Right lobe of liver (tissue), 6 donors: ENCODE measurements at regions not wholly inside any gene's neighbourhood (a gene's known extent, or its start where the extent isn't known, plus 50 kb on each side); places are given as distances from the start of the nearest gene placed in this dataset.

Experiments used
- ATAC-seq, 4 donors: fragments of 200-7000 bp; cut with Tn5 transposase; one replicate each; pipeline ENCODE4 v1.9.1; 2020; ENCODE audit warnings: mild to moderate bottlenecking in 4 of 4, moderate library complexity in 4 of 4
- DNase-seq, 3 donors: peaks; one replicate each; pipeline ENCODE4 v3.0.0-alpha.2; 2020
- H3K27ac ChIP-seq, 3 donors: fragments of 200-600 bp; one replicate each; pipeline ENCODE4 v1.8.0; 2022
- H3K27me3 ChIP-seq, 2 donors: fragments of 200-600 bp; one replicate each; pipeline ENCODE4 v1.8.0; 2022
- H3K36me3 ChIP-seq, 4 donors: fragments of 200-600 bp; sonication (generic) in 1 of 4; one replicate each; pipeline versions ENCODE4 v1.5.1 to v1.8.0; 2017 to 2022; ENCODE audit warnings: control low read depth in 1 of 4
- H3K4me1 ChIP-seq, 4 donors: fragments of 200-600 bp; sonication (generic) in 1 of 4; one replicate each; pipeline versions ENCODE4 v1.5.1 to v1.8.0; 2017 to 2022; ENCODE audit warnings: control low read depth in 1 of 4
- H3K4me3 ChIP-seq, 3 donors: fragments of 200-600 bp; one replicate each; pipeline ENCODE4 v1.8.0; 2022
- H3K9me3 ChIP-seq, 4 donors: fragments of 200-600 bp; sonication (generic) in 1 of 4; one replicate each; pipeline versions ENCODE4 v1.5.1 to v1.8.0; 2017 to 2022; ENCODE audit warnings: control low read depth in 1 of 4
- POLR2A ChIP-seq: fragments of 450-650 bp; IDR thresholded peaks from one replicate; pipeline ENCODE4 v1.6.1; 2017; ENCODE audit warnings: antibody characterized with exemption, mild to moderate bottlenecking
- WGBS: methylation state at CpG from one replicate; pipeline ENCODE4 v1.1.6; 2018; ENCODE audit warnings: low coverage, low lambda C conversion rate; ENCODE audit not compliant: insufficient coverage; ENCODE audit errors: missing lambda C conversion rate; 5-methylcytosine and 5-hydroxymethylcytosine counted together
- intact Hi-C, 2 donors: fragments of 100-400 bp; cut with DNase I; formaldehyde crosslinking; loops; one replicate each; pipeline versions ENCODE4 v1.11.2 to v1.14.1; 2022
- TF ChIP-seq, protein P1 (sequence below), 4 donors: fragments of 200-600 bp in 3 of 4; fragments of 450-650 bp in 1 of 4; IDR thresholded peaks; one replicate each; pipeline versions ENCODE4 v1.5.1 to v1.8.0; 2016 to 2022; ENCODE audit warnings: antibody characterized with exemption in 4 of 4, mild to moderate bottlenecking in 2 of 4
- donor health status: DM: no; HTN: yes; CAD: no.
- donor health status: DM: no; HTN: no; CAD: no.
- donor health status: DM: no; HTN: no; CAD: no.
- donor health status: DM: no; HTN: yes; CAD: no.
- donor health status: DM: no; HTN: yes; CAD: no.

DNA sequence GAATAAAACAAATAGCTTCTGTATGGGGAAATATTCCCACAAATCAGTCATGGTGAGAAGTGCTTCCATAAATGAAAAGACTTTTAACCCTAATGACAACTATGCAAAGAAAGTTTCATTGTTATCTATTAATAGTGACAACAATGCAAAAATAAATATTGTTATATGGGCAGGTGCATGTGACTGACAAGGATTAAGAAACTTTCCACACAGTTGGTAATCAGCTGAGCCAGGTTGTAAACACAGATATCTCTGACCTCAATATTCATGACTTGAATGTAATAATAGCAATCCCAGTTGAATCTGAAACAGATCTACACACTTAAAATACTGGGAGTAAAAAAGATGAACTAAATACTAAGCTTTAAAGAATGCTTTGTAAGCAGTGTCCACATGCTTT, 517.0 kb upstream of the SOX11 start:
- H3K4me3 ChIP-seq, result no peak overlapping the region

DNA sequence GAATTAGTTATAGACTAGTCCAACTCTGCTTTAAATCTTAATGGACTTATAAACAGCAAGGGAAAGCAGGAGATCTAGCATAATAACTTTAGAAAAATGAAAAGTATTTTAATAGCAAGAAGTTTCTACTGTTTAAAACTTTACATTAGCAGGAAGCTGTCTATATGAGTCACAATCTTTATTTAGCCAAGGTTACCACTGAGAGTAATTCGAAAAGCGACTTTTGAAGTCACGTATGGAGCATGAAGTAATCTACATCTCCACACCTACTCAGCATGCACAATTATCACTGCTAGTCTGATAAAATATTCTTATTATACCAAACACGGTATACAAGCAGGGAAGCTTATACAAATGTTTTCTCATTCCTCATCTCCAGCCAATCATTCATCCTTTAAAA, 515.4 kb upstream of the SOX11 start:
- Histone ChIP-seq H3K36me3 (no peaks in the 10 kb centered on the region), H3K4me3 (no peak overlapping the region), H3K9me3 (no peaks in the 10 kb centered on the region), H3K27me3 (no peaks in the 10 kb centered on the region), H3K27ac (no peak overlapping the region), H3K4me1 (no peaks in the 10 kb centered on the region)
- no peak for TF ChIP-seq POLR2A
- TF ChIP-seq, protein P1, sequence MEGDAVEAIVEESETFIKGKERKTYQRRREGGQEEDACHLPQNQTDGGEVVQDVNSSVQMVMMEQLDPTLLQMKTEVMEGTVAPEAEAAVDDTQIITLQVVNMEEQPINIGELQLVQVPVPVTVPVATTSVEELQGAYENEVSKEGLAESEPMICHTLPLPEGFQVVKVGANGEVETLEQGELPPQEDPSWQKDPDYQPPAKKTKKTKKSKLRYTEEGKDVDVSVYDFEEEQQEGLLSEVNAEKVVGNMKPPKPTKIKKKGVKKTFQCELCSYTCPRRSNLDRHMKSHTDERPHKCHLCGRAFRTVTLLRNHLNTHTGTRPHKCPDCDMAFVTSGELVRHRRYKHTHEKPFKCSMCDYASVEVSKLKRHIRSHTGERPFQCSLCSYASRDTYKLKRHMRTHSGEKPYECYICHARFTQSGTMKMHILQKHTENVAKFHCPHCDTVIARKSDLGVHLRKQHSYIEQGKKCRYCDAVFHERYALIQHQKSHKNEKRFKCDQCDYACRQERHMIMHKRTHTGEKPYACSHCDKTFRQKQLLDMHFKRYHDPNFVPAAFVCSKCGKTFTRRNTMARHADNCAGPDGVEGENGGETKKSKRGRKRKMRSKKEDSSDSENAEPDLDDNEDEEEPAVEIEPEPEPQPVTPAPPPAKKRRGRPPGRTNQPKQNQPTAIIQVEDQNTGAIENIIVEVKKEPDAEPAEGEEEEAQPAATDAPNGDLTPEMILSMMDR (IDR thresholded peaks at IDR 0.05), result no peak
- WGBS, result 58% methylated on average over 4 of the region's 4 CpGs
- ATAC-seq, result no peak
- DNase-seq, result no peak
- intact Hi-C loops, result no loop called here

More for the DNA sequence above, 517.0 kb upstream of the SOX11 start:
- TF ChIP-seq POLR2A, result no peak
- TF ChIP-seq, protein P1 (IDR thresholded peaks at IDR 0.05), result no peak
- Histone ChIP-seq H3K27ac (no peak overlapping the region), H3K27me3 (no peaks in the 10 kb centered on the region), H3K36me3 (no peaks in the 10 kb centered on the region), H3K4me1 (no peaks in the 10 kb centered on the region), H3K9me3 (no peaks in the 10 kb centered on the region)
- intact Hi-C loops, result no loop called here
- no peak for ATAC-seq
- no peak for DNase-seq

DNA sequence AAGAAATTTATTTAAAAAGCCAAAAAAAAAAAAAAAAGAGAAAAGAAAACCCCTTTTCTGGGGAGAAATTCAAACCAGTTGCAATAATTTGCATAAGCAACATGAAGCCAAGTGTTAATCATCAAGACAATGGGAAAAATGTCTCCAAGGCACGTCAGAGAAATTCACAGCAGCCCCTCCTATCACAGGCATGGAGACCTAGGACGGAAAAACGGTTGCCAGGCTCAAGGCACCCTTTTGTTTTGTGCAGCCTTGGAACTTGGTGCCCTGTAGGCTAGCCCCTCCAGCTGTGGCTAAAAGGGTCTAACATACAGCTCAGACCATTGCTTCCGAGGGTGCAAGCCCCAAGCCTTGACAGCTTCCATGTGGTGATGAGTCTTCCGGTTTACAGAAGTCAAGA, 509.2 kb upstream of the SOX11 start:
- no peak overlapping the region for H3K4me3 ChIP-seq
- no peaks in the 10 kb centered on the region for H3K9me3 ChIP-seq
- DNase-seq (no peak), ATAC-seq (no peak)
- TF ChIP-seq, protein P1 (IDR thresholded peaks at IDR 0.05), result no peak
- no peak for TF ChIP-seq POLR2A
- H3K27me3 ChIP-seq, result no peaks in the 10 kb centered on the region
- 49% methylated on average over 4 of the region's 5 CpGs for WGBS
- no peak overlapping the region for H3K27ac ChIP-seq
- intact Hi-C loops, result no loop called here
- H3K36me3 ChIP-seq, result no peaks in the 10 kb centered on the region
- H3K4me1 ChIP-seq, result no peaks in the 10 kb centered on the region

DNA sequence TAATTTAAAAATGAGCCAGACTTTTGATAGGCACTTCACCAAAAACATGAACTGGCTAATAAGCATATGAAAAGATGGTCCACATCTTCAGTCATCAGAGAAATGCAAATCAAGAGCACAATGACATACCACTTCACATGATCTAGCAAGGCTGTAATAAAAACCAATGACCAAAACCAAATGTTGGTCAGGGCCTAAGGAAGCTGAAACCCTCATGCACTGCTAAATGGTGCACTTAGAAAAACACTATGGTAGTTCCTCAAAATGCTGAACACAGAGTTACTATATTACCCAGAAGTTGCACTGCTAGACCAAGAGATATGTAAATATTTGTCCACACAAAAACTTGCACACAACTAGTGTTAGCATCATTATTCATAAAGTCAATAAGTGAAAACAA, 504.9 kb upstream of the SOX11 start:
- no peaks in the 10 kb centered on the region for H3K4me1 ChIP-seq
- H3K27ac ChIP-seq, result no peak overlapping the region
- TF ChIP-seq POLR2A, result no peak
- DNase-seq, result no peak
- no peaks in the 10 kb centered on the region for H3K27me3 ChIP-seq
- intact Hi-C loops, result no loop called here
- H3K9me3 ChIP-seq, result no peaks in the 10 kb centered on the region
- H3K4me3 ChIP-seq, result no peak overlapping the region
- H3K36me3 ChIP-seq, result no peaks in the 10 kb centered on the region
- ATAC-seq, result no peak

DNA sequence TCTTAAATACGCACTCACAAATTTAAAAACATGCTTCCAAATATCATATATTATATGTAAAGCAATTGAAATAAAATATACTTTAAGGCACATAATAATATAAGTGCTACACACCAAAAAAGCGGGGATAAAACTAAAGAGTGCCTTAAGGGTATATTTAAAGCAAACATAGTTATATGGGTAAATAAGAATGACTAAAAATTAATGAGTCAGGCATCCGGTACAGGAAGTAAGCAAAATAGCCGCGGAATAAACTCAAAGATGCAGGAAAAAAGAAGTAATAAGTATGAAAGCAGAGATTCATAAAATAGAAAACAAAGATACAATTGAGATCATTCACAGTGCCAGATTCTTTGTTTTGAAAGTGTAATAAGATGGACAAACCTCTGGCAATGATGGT, 503.5 kb upstream of the SOX11 start:
- Histone ChIP-seq H3K9me3 (no peaks in the 10 kb centered on the region), H3K27ac (no peak overlapping the region), H3K27me3 (no peaks in the 10 kb centered on the region), H3K4me3 (no peak overlapping the region), H3K36me3 (no peaks in the 10 kb centered on the region), H3K4me1 (no peaks in the 10 kb centered on the region)
- WGBS, result 36% methylated on average over 5 of the region's 5 CpGs
- DNase-seq (no peak), ATAC-seq (no peak)
- TF ChIP-seq, protein P1 (IDR thresholded peaks at IDR 0.05), result no peak
- TF ChIP-seq POLR2A, result no peak
- intact Hi-C loops, result no loop called here
